Hepatocyte (in vitro differentiated cells): ENCODE measurements at regions not wholly inside any gene's neighbourhood (a gene's known extent, or its start where the extent isn't known, plus 50 kb on each side); places are given as distances from the start of the nearest gene placed in this dataset.

Source experiments
- DNase-seq: peaks from one replicate; pipeline ENCODE4 v3.0.0-alpha.2; 2016; ENCODE audit warnings: low spot score
- H2AFZ ChIP-seq: fragments of 200-600 bp; sonication (generic); 2 replicates; pipeline ENCODE4 v1.6.0; 2016; ENCODE audit warnings: antibody characterized with exemption, mild to moderate bottlenecking
- H3K27ac ChIP-seq: fragments of 200-600 bp; sonication (generic); 2 replicates; pipeline ENCODE4 v1.5.1; 2016; ENCODE audit warnings: mild to moderate bottlenecking
- H3K27me3 ChIP-seq: fragments of 200-600 bp; sonication (generic); 2 replicates; pipeline ENCODE4 v1.6.1; 2016
- H3K36me3 ChIP-seq: fragments of 200-600 bp; sonication (generic); replicated peaks from 2 replicates; pipeline ENCODE4 v1.5.1; 2016; ENCODE audit warnings: low read depth; ENCODE audit not compliant: insufficient read depth
- H3K4me1 ChIP-seq: fragments of 200-600 bp; sonication (generic); 2 replicates; pipeline ENCODE4 v1.5.1; 2016; ENCODE audit warnings: mild to moderate bottlenecking, moderate library complexity; ENCODE audit not compliant: insufficient read depth
- H3K4me2 ChIP-seq: fragments of 200-600 bp; sonication (generic); 2 replicates; pipeline ENCODE4 v1.6.0; 2016
- H3K4me3 ChIP-seq: fragments of 200-600 bp; sonication (generic); 2 replicates; pipeline ENCODE4 v1.5.1; 2016; ENCODE audit warnings: mild to moderate bottlenecking
- H3K79me2 ChIP-seq: fragments of 200-600 bp; sonication (generic); 2 replicates; pipeline ENCODE4 v1.6.0; 2017; ENCODE audit warnings: mild to moderate bottlenecking
- H3K9me2 ChIP-seq: fragments of 200-600 bp; sonication (generic); replicated peaks from 2 replicates; pipeline ENCODE4 v1.6.0; 2017; ENCODE audit warnings: mild to moderate bottlenecking; ENCODE audit not compliant: insufficient read depth
- H3K9me3 ChIP-seq: fragments of 200-600 bp; sonication (generic); 2 replicates; pipeline ENCODE4 v1.5.1; 2016; ENCODE audit warnings: low read depth, mild to moderate bottlenecking
- H4K20me1 ChIP-seq: fragments of 200-600 bp; sonication (generic); 2 replicates; pipeline ENCODE4 v1.6.0; 2016; ENCODE audit warnings: mild to moderate bottlenecking; ENCODE audit not compliant: insufficient read depth, poor library complexity, severe bottlenecking
- CTCF ChIP-seq: fragments of 200-600 bp; sonication (generic); IDR thresholded peaks from 2 replicates; pipeline ENCODE4 v1.5.1; 2016; ENCODE audit warnings: antibody characterized with exemption, mild to moderate bottlenecking; ENCODE audit not compliant: poor library complexity
- EZH2 ChIP-seq: fragments of 200-600 bp; sonication (generic); IDR thresholded peaks from 2 replicates; pipeline ENCODE4 v1.6.1; 2016; ENCODE audit warnings: antibody characterized with exemption, mild to moderate bottlenecking, borderline replicate concordance
- EZH2phosphoT487 ChIP-seq: fragments of 200-600 bp; sonication (generic); IDR thresholded peaks from one replicate; pipeline ENCODE4 v1.6.1; 2018; ENCODE audit warnings: antibody characterized with exemption, mild to moderate bottlenecking, low read depth, moderate library complexity; ENCODE audit not compliant: unreplicated experiment, severe bottlenecking
- WGBS: methylation state at CpG from one replicate; pipeline ENCODE4 v1.1.6; 2016; ENCODE audit warnings: low lambda C conversion rate; ENCODE audit errors: missing lambda C conversion rate; 5-methylcytosine and 5-hydroxymethylcytosine counted together

GRCh38 chr20:17843246-17844132, 125.1 kb downstream of the SNX5 start:
- TF ChIP-seq CTCF (no peak), EZH2phosphoT487 (no peak)
- H3K4me1 ChIP-seq, result peaks cover 4% of the 10 kb centered on the region
- H3K4me3 ChIP-seq, result no peak overlapping the region
- H3K9me2 ChIP-seq, result no peaks in the 10 kb centered on the region
- peak overlapping the region; percentile 37 for H3K27ac ChIP-seq
- WGBS, result 88% methylated on average over 14 of the region's 14 CpGs
- DNase-seq, result no peak
- H3K9me3 ChIP-seq, result no peaks in the 10 kb centered on the region
- H3K4me2 ChIP-seq, result no peak overlapping the region
- no peaks in the 10 kb centered on the region for H3K36me3 ChIP-seq
- H2AFZ ChIP-seq, result no peak overlapping the region
- H3K79me2 ChIP-seq, result no peaks in the 10 kb centered on the region
- H3K27me3 ChIP-seq, result no peaks in the 10 kb centered on the region
- H4K20me1 ChIP-seq, result no peaks in the 10 kb centered on the region

GRCh38 chr20:17841751-17842215, 126.8 kb downstream of the SNX5 start:
- no peak for TF ChIP-seq CTCF
- no peak for TF ChIP-seq EZH2phosphoT487
- no peak for TF ChIP-seq EZH2
- Histone ChIP-seq H3K27ac (no peak overlapping the region), H3K4me1 (peaks cover 11% of the 10 kb centered on the region), H3K4me2 (no peak overlapping the region), H3K79me2 (no peaks in the 10 kb centered on the region), H3K4me3 (no peak overlapping the region), H4K20me1 (no peaks in the 10 kb centered on the region), H3K9me2 (no peaks in the 10 kb centered on the region), H3K27me3 (no peaks in the 10 kb centered on the region), H3K9me3 (no peaks in the 10 kb centered on the region), H2AFZ (no peak overlapping the region), H3K36me3 (no peaks in the 10 kb centered on the region)
- no peak for DNase-seq
- WGBS, result 77% methylated on average over 13 of the region's 13 CpGs

- Histone ChIP-seq H3K27me3 (no peaks in the 10 kb centered on the region), H3K9me3 (no peaks in the 10 kb centered on the region), H3K4me3 (no peak overlapping the region), H3K4me1 (peaks cover 20% of the 10 kb centered on the region), H2AFZ (no peak overlapping the region), H4K20me1 (no peaks in the 10 kb centered on the region), H3K79me2 (no peaks in the 10 kb centered on the region), H3K27ac (no peak overlapping the region), H3K36me3 (no peaks in the 10 kb centered on the region), H3K4me2 (no peak overlapping the region), H3K9me2 (no peaks in the 10 kb centered on the region)
- WGBS, result 98% methylated on average over 5 of the region's 5 CpGs
- DNase-seq, result no peak
- TF ChIP-seq EZH2phosphoT487, result no peak
- TF ChIP-seq CTCF, result no peak
Observed at GRCh38 chr20:17840423-17840822, 128.2 kb downstream of the SNX5 start.
